ENCODE measurements at regions not wholly inside any gene's neighbourhood (a gene's known extent, or its start where the extent isn't known, plus 50 kb on each side); places are given as distances from the start of the nearest gene placed in this dataset.

DNA sequence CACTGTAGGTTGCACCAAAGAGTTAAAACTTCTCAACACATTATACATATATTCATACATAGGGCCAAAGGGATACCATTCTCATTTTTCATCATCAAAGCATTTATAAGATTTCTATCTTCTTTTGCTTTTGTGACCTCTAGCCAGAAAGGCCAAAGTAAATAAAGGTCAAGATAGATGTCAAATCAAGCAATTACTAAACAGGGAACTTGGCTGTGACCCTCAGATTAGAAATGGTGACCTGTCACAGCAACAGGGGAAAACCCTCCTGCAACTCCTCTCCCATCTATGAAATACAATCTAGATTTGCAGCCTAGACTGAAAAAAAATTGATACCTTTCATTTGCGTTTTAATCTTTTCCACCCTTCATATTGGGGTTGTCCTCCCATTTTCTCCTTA, 225.6 kb upstream of the FAM241A start:
- H3K4me3 ChIP-seq (ENCODE audit: low read depth, low read length, poor library complexity, severe bottlenecking), result no peak overlapping the region
- POLR2A ChIA-PET, result no interaction called here
- no peaks in the 10 kb centered on the region for H3K4me1 ChIP-seq (ENCODE audit: insufficient read depth, low read length, poor library complexity, severe bottlenecking)
- CTCF ChIA-PET (ENCODE audit: unreplicated experiment), result no interaction called here
- no peaks in the 10 kb centered on the region for H3K36me3 ChIP-seq (ENCODE audit: insufficient read depth, low read length)
- intact Hi-C loops (cut with micrococcal nuclease; ENCODE audit: unreplicated experiment), result no loop called here
- H3K9me3 ChIP-seq (ENCODE audit: low read length), result no peaks in the 10 kb centered on the region
- H3K9me2 ChIP-seq (ENCODE audit: insufficient read depth, low read length), result no peaks in the 10 kb centered on the region
- TF ChIP-seq EZH2phosphoT487 (IDR thresholded peaks at IDR 0.05; ENCODE audit: borderline replicate concordance, low read depth, low read length) (no peak), CTCF (conservative IDR thresholded peaks at IDR 0.05; ENCODE audit: low read length) (no peak)
- no peaks in the 10 kb centered on the region for H4K20me1 ChIP-seq (ENCODE audit: insufficient read depth, low read length)
- H2AFZ ChIP-seq (ENCODE audit: low read length), result no peak overlapping the region
- BruUV-seq (replicated peaks), result no TSS peak
- H3K79me2 ChIP-seq (ENCODE audit: insufficient read depth, low read depth, low read length), result no peaks in the 10 kb centered on the region
- H3K27ac ChIP-seq (ENCODE audit: low read depth, low read length, poor library complexity, severe bottlenecking), result no peak overlapping the region
- DNase-seq (ENCODE audit: low spot score), result no peak
- H3K4me2 ChIP-seq (ENCODE audit: low read length), result no peak overlapping the region

DNA sequence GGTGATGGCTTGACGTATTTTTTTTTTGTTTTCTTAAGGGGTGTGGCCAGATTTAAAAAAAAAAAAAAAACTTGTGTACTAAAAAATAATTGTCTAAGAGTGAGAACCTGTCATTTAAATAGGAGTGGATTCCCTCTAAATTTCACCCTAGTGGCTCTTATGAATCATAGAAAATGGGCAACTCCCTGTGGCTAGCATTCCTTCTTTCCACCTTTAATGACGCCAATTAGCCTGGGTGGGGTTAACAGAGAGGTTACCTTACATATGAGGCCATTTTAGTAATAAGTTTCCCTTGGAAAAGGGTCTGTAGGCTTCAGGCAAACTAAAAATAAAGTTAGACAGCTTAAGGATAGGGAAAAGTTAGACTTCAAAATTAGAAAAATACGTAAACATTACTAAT, 223.5 kb upstream of the FAM241A start:
- ChIA-PET CTCF (ENCODE audit: unreplicated experiment) (no interaction called here), POLR2A (interaction anchor here (1.0 kb wide), 1 partner anchor 16 kb away, joined by 3 read pairs; no protein-coding TSS in a partner anchor)
- Histone ChIP-seq H3K79me2 (ENCODE audit: insufficient read depth, low read depth, low read length) (no peaks in the 10 kb centered on the region), H2AFZ (ENCODE audit: low read length) (no peak overlapping the region), H3K27ac (ENCODE audit: low read depth, low read length, poor library complexity, severe bottlenecking) (no peak overlapping the region), H3K4me2 (ENCODE audit: low read length) (no peak overlapping the region), H4K20me1 (ENCODE audit: insufficient read depth, low read length) (no peaks in the 10 kb centered on the region), H3K9me3 (ENCODE audit: low read length) (no peaks in the 10 kb centered on the region), H3K4me1 (ENCODE audit: insufficient read depth, low read length, poor library complexity, severe bottlenecking) (no peaks in the 10 kb centered on the region), H3K9me2 (ENCODE audit: insufficient read depth, low read length) (no peaks in the 10 kb centered on the region), H3K36me3 (ENCODE audit: insufficient read depth, low read length) (no peaks in the 10 kb centered on the region), H3K4me3 (ENCODE audit: low read depth, low read length, poor library complexity, severe bottlenecking) (no peak overlapping the region)
- BruUV-seq (replicated peaks), result no TSS peak
- no peak for TF ChIP-seq CTCF (conservative IDR thresholded peaks at IDR 0.05; ENCODE audit: low read length)
- no peak for TF ChIP-seq EZH2phosphoT487 (IDR thresholded peaks at IDR 0.05; ENCODE audit: borderline replicate concordance, low read depth, low read length)
- intact Hi-C loops (cut with micrococcal nuclease; ENCODE audit: unreplicated experiment), result no loop called here
- DNase-seq (ENCODE audit: low spot score), result no peak

DNA sequence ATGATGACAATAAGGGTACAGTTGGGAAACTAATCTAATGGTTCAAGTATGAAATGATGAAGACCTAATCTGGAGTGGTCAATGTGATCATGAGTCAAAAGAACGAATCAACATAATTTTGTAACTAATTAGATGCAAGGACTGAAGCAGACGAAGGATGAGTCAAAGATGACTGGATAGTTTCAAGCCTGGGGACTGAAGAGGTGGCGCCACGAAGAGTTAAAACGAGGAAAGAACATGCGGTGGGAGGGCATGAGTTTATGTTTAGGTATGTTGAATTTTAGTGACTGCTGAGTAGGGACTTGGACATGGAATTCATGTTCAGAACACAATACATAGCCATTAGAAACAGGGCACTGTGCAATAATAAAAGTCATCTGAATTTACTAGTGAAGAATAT, 221.5 kb upstream of the FAM241A start:
- intact Hi-C loops (cut with micrococcal nuclease; ENCODE audit: unreplicated experiment), result no loop called here

More for the DNA sequence above, 221.5 kb upstream of the FAM241A start:
- ChIA-PET CTCF (ENCODE audit: unreplicated experiment) (no interaction called here), POLR2A (no interaction called here)
- Histone ChIP-seq H3K4me1 (ENCODE audit: insufficient read depth, low read length, poor library complexity, severe bottlenecking) (no peaks in the 10 kb centered on the region), H2AFZ (ENCODE audit: low read length) (no peak overlapping the region), H3K4me3 (ENCODE audit: low read depth, low read length, poor library complexity, severe bottlenecking) (no peak overlapping the region), H4K20me1 (ENCODE audit: insufficient read depth, low read length) (no peaks in the 10 kb centered on the region), H3K9me2 (ENCODE audit: insufficient read depth, low read length) (no peaks in the 10 kb centered on the region), H3K36me3 (ENCODE audit: insufficient read depth, low read length) (no peaks in the 10 kb centered on the region), H3K79me2 (ENCODE audit: insufficient read depth, low read depth, low read length) (no peaks in the 10 kb centered on the region), H3K9me3 (ENCODE audit: low read length) (no peaks in the 10 kb centered on the region), H3K27ac (ENCODE audit: low read depth, low read length, poor library complexity, severe bottlenecking) (no peak overlapping the region), H3K4me2 (ENCODE audit: low read length) (no peak overlapping the region)
- no peak for TF ChIP-seq CTCF (conservative IDR thresholded peaks at IDR 0.05; ENCODE audit: low read length)
- no peak for TF ChIP-seq EZH2phosphoT487 (IDR thresholded peaks at IDR 0.05; ENCODE audit: borderline replicate concordance, low read depth, low read length)
- no peak for DNase-seq (ENCODE audit: low spot score)
- no TSS peak for BruUV-seq (replicated peaks)

All from OCI-LY7 (cell line).